ENCODE measurements at regions not wholly inside any gene's neighbourhood (a gene's known extent, or its start where the extent isn't known, plus 50 kb on each side); places are given as distances from the start of the nearest gene placed in this dataset.

DNA sequence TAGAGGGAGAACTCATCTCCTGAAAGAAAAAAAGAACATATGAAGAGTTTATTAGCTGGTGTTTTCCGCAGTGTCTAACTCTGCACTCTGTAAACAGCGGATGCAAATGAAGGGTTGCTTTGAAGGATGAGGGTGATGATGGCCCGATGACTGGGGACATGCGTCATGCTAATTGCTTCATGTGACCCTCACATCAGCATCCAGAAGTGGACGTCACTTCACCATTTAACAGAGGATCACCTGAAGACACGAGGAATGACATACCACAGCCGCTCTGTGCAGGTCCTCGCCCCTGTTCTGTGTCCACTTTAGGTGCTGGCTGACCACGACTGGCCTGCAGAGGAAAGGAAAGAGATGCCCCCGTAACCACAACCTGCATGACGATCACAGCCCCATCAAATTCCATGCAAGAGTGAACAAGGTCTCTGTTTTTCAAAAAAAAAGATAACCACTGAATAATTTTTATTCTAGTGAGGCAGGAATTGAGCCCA is 82.9 kb downstream of the KLF6 start:
- Histone ChIP-seq H3K79me2 (ENCODE audit: control insufficient read depth, low read length) (no peaks in the 10 kb centered on the region), H3K9me3 (ENCODE audit: control insufficient read depth, insufficient read depth, low read length) (no peaks in the 10 kb centered on the region), H3K27ac (ENCODE audit: low read depth, low read length) (no peak overlapping the region), H3K4me2 (ENCODE audit: low read length) (no peak overlapping the region), H3F3A (ENCODE audit: control insufficient read depth, insufficient read depth) (no peaks in the 10 kb centered on the region), H3K36me3 (ENCODE audit: control insufficient read depth, low read length) (no peaks in the 10 kb centered on the region), H3K9me2 (replicated peaks; ENCODE audit: control insufficient read depth, low read length) (no peaks in the 10 kb centered on the region), H3K27me3 (ENCODE audit: control insufficient read depth, low read length) (no peaks in the 10 kb centered on the region), H3K4me3 (ENCODE audit: low read length) (no peak overlapping the region), H4K20me1 (ENCODE audit: control insufficient read depth, insufficient read depth, low read depth, low read length) (no peaks in the 10 kb centered on the region), H3K4me1 (ENCODE audit: control insufficient read depth, low read length) (0 out of 2 replicates have a peak, but pooled peaks cover 3% of the 10 kb centered on the region)
- no peak for TF ChIP-seq CTCF (IDR thresholded peaks at IDR 0.05; ENCODE audit: low read depth, low read length, poor library complexity, severe bottlenecking)

DNA sequence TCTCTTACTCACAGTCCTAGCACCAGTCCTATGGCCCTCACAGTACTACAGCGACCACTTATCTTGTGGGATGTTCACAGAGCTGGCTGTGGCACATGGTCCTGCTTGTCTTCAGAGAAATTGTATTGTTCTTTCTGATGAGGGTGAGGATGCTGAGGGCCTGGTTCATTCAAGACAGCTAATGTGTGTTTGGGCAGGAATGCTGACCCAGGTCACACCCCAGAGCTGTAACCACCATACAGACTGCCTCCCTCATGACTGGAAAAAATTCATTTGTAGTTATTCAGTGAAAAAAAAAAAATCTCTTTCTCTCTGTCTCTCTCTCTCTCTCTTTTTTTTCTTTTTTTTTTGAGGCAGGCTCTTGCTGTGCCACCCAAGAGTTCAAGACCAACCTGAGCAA is 83.5 kb downstream of the KLF6 start:
- no peaks in the 10 kb centered on the region for H4K20me1 ChIP-seq (ENCODE audit: control insufficient read depth, insufficient read depth, low read depth, low read length)
- no peak overlapping the region for H3K4me3 ChIP-seq (ENCODE audit: low read length)
- H3K36me3 ChIP-seq (ENCODE audit: control insufficient read depth, low read length): no peaks in the 10 kb centered on the region
- no peaks in the 10 kb centered on the region for H3K9me3 ChIP-seq (ENCODE audit: control insufficient read depth, insufficient read depth, low read length)
- H3K27ac ChIP-seq (ENCODE audit: low read depth, low read length): no peak overlapping the region
- H3K4me1 ChIP-seq (ENCODE audit: control insufficient read depth, low read length): 0 out of 2 replicates have a peak, but pooled peaks cover 3% of the 10 kb centered on the region
- no peak for TF ChIP-seq CTCF (IDR thresholded peaks at IDR 0.05; ENCODE audit: low read depth, low read length, poor library complexity, severe bottlenecking)
- no peak for TF ChIP-seq EZH2phosphoT487 (IDR thresholded peaks at IDR 0.05; ENCODE audit: borderline replicate concordance, low read length)
- H3F3A ChIP-seq (ENCODE audit: control insufficient read depth, insufficient read depth): no peaks in the 10 kb centered on the region
- no peaks in the 10 kb centered on the region for H3K9me2 ChIP-seq (replicated peaks; ENCODE audit: control insufficient read depth, low read length)
- no peaks in the 10 kb centered on the region for H3K79me2 ChIP-seq (ENCODE audit: control insufficient read depth, low read length)
- H3K4me2 ChIP-seq (ENCODE audit: low read length): no peak overlapping the region
- H3K27me3 ChIP-seq (ENCODE audit: control insufficient read depth, low read length): no peaks in the 10 kb centered on the region

DNA sequence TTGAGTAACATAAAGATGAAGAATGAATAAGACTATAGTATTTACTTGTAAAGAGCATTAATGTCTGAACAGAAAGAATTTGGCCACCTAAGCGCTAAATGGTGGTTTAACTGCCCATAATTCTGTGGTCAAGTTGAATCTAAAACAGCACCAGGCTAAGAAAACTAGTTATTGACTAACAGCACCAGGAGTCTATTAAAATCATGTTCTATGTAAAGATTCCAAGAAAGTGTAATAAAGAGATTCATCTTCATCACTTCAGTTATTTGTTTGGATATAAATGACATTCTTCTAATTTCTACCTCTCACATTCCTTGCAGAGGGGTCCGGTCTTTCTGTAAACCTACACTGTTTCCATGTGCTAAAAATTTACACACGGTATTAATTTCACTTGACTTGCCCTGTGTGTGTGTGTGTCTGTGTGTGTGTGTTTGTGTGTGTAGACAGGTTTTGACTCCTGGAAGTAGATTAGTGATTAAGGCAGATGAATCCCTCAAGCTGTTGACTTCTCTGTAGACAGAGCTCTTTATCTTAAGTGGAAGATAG is 84.4 kb downstream of the KLF6 start:
- Histone ChIP-seq H3K27ac (ENCODE audit: low read depth, low read length) (no peak overlapping the region), H3F3A (ENCODE audit: control insufficient read depth, insufficient read depth) (no peaks in the 10 kb centered on the region), H3K4me2 (ENCODE audit: low read length) (no peak overlapping the region), H3K4me3 (ENCODE audit: low read length) (no peak overlapping the region), H4K20me1 (ENCODE audit: control insufficient read depth, insufficient read depth, low read depth, low read length) (no peaks in the 10 kb centered on the region), H3K79me2 (ENCODE audit: control insufficient read depth, low read length) (no peaks in the 10 kb centered on the region), H3K9me2 (replicated peaks; ENCODE audit: control insufficient read depth, low read length) (no peaks in the 10 kb centered on the region), H3K27me3 (ENCODE audit: control insufficient read depth, low read length) (no peaks in the 10 kb centered on the region), H3K4me1 (ENCODE audit: control insufficient read depth, low read length) (0 out of 2 replicates have a peak, but pooled peaks cover 3% of the 10 kb centered on the region), H3K36me3 (ENCODE audit: control insufficient read depth, low read length) (no peaks in the 10 kb centered on the region), H3K9me3 (ENCODE audit: control insufficient read depth, insufficient read depth, low read length) (no peaks in the 10 kb centered on the region)
- TF ChIP-seq CTCF (IDR thresholded peaks at IDR 0.05; ENCODE audit: low read depth, low read length, poor library complexity, severe bottlenecking): no peak
- no peak for TF ChIP-seq EZH2phosphoT487 (IDR thresholded peaks at IDR 0.05; ENCODE audit: borderline replicate concordance, low read length)
